DOHH2 (cell line): ENCODE measurements at regions not wholly inside any gene's neighbourhood (a gene's known extent, or its start where the extent isn't known, plus 50 kb on each side); places are given as distances from the start of the nearest gene placed in this dataset.

Source experiments
- CTCF ChIP-seq: fragments of 200-600 bp; sonication (generic); IDR thresholded peaks from one replicate; pipeline ENCODE4 v1.5.1; 2014; ENCODE audit warnings: antibody characterized with exemption, mild to moderate bottlenecking, low read depth, low read length; ENCODE audit not compliant: poor library complexity, severe bottlenecking
- EZH2phosphoT487 ChIP-seq: fragments of 200-600 bp; sonication (generic); IDR thresholded peaks from 2 replicates; pipeline ENCODE4 v1.6.1; 2017; ENCODE audit warnings: borderline replicate concordance, mild to moderate bottlenecking, antibody characterized with exemption, low read length, moderate library complexity, mixed read lengths

GRCh38 chr10:118978316-118978997 is 51.1 kb upstream of the NANOS1 start:
- no peak for TF ChIP-seq CTCF
- no peak for TF ChIP-seq EZH2phosphoT487
